ENCODE measurements at regions not wholly inside any gene's neighbourhood (a gene's known extent, or its start where the extent isn't known, plus 50 kb on each side); places are given as distances from the start of the nearest gene placed in this dataset.

DNA sequence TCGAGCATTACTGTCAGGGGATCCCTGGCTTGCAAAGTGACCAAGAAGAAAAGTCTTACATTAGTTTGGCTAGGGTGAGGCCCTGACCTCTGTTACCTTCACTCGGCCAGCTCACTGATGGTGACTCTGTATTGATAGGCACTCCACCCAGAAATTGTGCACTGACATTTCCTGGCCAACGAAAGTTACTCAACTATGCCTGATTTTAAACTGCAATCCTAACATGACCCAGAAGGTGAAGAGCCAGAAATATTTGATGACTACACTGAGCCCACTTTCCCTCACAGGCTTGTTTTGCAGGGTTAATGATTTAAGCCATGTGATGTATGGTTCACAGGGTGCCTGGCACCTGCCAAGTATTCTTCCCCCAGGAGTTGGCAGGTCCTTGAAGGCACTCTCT is 208.2 kb upstream of the MAF start:
- no peak for DNase-seq

DNA sequence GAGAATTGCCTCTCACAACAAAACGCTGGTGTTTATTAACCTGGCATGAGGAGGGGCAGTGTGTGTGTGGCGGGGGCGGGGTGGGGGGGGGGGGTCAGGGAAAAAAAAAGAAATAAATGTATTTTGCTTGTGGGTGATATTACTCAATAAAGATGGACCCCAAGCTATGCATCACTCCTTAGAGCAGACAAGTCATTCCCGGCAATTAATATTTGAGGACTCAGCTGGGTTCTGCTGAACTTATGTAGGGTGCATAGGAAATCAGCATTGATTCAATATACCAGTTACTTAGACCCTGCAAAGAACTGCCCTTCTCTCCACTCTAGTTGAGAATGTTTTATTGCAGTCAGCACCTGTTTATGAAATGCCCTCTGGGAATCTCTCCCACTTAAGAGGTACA is 206.2 kb upstream of the MAF start:
- no peak for DNase-seq

DNA sequence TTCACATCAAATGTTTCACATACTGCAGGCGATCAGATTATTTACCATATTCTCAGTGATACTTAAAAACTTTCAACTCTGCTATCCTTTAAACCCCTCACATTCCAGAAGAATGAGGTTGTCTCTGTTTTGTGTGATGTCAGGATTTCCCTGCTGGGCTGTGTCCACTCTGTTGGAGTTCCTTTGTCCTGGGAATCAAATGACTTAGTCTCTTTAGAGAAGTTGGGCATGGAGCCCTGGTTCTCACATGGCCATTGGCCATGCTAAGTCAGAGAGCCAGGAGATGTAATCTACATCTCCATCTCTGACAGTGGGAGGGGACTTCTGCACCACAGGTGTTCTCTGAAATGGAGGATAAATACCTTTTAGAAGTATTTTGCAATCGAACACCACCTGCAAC is 205.1 kb upstream of the MAF start:
- no peak for DNase-seq

DNA sequence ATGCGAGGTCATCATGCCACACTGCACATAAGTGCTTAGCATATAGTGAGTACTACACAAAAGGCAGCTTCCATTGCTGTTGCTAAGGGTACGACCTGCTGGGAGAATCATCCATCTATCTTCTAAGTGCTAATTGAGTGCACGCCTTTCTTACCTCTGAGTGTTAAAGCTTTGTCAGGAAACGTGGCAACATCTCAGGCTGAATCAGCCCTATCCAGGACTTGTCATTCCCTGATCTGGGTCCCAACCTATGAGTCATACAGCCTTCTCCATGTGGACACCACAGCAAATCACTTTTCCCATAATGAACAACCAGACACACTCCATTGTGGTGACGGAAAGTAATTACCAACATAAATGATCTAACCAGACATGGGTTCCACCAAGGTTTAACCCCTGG is 201.1 kb upstream of the MAF start:
- no peak for DNase-seq

DNA sequence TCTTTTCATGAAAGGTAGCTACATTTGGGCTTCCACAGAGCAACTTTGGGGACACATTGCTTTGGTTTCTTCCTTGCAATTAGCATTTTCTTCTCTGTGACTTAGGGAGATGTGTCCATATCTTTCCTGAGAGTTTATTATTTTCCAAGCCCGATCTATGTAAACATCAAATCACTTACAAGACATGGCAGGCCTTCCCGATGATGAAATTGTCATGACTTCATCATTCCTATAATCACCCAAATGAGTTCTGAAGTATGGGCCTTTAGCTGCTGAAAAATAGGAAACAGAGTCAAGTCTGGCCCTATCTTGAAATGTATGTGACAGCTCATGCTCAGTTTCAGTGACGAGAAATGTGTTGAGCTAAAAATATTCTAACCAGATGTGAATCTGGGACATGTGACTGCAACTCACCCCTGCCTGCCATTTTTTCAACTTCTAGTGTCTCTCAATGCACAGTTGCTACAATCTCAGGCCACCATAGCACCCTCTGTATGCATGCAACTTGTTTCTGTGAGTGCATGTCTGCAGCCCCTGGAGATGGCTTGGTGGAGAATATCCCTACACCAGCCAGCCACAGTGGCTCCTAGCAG is 199.6 kb upstream of the MAF start:
- DNase-seq = no peak

DNA sequence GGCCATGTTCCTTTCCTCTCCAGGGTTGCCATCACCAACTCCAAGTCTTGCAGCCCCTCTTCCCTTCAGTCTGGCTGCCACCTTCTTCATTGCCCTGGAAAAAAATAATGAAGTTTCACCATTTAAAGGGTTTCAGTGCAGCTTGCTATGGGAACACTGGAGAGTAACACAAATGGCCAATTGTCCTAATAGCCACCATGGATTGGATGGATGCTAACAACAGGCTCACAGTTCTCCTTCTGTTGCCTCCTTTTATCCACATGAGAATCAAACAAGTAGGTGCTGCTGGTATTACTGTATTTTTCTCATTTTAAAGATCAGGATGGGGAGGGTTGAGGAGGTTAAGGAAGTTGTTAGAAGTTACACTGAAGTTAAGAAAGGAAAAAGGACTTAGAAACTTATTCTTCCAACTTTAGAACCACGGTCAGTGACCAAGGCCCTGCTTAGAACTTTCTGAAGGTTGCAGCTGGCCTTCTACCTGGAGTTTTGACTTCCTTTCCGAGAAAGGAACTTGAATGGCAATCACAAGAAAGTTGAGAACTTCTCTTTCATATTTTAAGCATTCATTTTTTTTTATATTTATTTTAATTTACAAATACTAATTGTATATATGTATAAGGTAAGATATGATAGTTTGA is 198.0 kb upstream of the MAF start:
- DNase-seq = no peak

DNA sequence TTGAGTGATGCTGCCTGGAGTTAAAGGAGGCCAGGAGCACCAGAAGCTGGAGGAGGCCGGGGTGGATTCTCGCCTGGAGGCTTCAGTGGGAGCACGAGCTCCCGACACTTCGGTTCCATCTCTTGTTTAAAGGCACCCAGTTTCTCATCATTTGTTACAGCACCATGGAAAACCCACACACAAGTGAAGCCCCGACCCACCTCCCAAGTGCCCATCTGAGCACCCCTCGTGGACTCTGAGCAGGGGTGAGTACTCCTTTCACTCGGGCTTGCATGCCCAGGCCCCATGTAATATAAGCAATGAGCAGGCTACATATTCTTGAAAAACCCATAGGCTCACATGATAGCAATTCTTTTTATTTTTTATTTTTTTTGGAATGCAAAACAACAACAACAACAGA is 196.9 kb upstream of the MAF start:
- no peak for DNase-seq

DNA sequence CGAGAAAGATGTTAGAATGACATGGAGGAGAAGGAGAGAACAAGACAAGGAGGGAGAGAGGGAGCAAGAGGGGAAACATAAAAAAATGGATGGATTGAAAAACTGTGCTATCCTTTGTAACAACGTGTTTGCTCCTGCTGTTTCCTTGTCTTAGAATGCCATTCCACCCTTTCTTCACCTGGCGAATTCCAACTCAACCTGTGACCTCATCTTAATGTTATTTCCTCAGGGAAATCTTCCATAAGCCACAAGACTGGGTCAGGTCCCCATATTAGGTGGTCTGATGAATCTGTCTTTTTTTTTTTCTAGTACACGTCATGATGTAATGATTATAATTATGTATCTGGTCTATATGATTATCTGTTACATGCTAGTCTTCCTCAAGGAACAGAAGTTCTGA is 195.0 kb upstream of the MAF start:
- DNase-seq = no peak

DNA sequence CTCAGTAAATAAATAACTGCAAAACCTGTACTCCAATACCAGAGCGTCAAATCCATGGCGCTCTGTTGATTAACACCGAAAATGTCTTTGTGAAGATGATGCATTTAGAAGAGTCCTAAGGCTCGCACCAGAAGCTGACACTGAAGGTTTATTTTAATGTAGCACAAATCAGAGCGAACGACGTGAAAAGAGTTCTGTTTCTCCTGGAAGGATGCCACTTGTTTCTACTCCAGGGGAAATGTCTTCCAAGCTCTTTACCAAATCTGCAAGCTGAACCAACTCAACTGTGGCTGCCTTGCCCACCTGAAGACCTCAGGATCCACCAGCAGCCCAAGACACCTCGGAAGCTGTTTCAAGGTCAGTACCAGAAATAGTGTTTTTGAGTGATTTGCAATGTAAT is 194.4 kb upstream of the MAF start:
- no peak for DNase-seq

DNA sequence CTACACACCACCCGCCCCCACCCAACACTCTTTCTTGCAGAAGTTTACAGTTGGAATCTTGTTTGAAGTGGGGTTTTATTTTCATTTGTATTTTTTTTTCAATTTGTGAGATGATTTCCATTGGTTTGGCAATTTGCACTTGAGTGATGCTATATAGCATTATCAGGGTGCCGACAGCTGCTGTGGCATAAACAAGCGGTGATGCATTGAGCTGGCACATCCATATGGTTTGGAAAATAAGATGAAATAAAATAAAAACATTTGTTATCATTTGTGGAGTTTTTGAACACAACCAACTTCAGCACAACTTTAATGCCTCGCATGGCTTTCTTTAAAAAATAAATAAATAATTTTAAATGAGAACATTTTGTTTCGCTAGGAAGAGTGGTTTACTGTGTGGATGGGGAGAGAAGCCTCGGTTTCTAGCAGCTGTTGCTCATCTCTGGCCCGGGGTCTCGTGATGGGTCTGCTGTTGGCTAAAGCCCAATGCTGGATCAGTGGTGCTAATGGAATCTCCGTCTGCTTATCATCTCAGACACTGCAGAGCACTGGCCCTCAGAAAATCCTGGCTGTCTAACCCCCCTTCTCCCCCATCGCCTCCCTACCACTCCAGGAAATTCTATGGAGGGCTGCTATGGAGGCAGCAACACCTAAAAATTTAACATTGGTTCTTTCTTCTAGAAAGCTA is 192.3 kb upstream of the MAF start:
- DNase-seq = no peak

DNA sequence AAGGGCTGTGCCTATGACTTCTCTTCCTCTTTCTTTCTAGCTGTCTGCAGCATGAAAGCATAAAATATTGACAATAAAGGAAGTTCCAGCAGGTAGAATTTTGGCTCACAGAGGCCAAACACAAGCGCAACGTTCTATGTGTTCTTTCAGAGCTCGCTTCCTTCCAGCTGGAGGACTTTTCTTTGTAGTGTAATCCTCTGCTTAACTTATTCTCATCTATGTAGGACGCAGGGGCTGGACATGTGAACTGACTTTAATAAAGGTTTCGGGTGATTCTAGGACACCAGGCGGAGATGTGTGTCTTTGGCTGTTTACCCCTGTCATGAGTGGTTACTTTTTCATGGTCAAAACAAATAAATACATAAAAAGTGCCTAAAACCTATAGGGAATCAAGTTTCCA is 191.5 kb upstream of the MAF start:
- no peak for DNase-seq

DNA sequence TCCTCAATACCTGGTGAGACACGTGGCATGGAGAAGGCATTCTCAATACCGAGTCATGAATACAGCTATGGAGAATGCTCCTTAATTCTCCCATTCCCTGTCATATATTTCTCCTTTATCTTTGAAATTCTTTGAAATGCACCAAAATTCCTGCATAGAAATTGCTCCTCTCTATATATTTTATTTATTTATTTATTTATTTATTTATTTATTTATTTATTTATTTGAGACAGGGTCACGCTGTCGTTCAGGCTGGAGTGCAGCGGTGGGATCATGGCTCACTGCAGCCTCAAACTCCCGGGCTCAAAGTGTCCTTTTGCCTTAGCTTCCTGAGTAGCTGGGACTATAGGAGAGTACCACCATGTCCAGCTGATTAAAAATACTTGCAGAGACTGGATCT is 190.3 kb upstream of the MAF start:
- DNase-seq = no peak

DNA sequence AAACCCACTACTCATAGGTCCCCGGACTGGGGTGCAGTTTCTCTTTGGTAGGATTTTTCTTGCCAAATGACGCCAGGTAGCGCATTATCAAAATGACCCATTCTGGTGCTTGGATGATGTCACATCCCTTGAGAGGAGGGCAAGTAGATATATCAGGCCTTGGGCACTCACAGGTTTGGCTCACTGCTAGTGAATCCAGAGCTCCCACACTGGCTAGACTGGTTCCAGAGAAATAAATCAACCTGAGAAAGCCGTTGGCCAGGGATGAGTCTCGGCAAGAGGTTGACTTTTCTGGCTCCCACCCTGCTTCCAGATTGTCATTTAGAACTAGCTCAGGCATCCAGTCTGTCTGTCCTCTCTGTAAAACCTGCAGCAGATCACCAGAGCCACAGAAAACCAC is 188.4 kb upstream of the MAF start:
- DNase-seq = no peak

DNA sequence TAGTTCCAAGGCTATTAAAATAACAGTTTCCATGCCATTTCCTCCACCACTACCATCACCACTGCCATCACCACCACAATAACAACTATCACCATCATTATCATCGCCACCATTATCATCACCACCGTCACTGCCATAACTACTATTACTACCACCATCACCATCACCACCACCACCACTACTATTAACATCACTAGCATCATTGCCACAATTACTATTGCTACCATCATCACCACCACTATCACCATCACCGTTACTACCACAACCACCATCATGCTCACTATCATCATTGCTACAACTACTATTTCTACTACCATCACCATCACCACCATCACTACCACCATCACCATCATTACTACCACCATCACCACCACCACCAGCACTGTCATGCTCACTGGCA is 185.9 kb upstream of the MAF start:
- no peak for DNase-seq

DNA sequence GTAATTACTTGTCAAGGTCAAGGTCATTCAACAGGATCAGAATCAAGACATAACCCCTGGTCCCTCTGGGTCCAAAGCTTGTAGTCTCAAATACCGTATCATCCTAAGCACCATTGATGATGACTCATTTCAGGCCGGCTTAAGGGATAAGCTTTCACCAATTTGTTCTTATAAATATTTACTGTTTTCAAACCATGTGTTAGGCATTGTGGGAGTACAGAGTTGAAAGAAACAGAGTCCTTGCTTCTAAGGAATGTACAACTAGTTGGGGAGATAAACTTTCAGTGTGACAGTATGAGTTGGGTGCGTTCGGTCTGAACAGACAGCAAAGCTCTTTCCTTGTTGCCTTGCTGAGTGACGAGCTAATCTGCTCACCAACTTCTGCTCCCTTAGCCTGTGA is 183.5 kb upstream of the MAF start:
- no peak for DNase-seq

DNA sequence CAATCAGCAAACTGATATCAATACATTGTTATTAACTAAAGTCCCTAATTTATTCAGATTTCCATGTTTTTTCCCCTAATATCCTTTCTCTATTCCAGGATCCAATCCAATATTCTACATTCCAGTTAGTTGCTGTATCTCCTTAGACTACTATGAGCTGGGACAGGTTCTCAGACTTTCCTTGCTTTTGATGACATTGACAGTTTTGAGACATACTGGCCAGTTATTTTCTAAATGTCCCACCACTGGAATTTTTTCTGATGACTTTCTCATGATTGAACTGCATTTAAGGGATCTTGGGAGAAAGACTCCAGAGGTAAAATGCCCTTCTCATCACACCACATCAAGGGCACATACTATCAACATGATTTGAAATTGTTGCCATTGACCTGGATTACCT is 177.1 kb upstream of the MAF start:
- DNase-seq = no peak

DNA sequence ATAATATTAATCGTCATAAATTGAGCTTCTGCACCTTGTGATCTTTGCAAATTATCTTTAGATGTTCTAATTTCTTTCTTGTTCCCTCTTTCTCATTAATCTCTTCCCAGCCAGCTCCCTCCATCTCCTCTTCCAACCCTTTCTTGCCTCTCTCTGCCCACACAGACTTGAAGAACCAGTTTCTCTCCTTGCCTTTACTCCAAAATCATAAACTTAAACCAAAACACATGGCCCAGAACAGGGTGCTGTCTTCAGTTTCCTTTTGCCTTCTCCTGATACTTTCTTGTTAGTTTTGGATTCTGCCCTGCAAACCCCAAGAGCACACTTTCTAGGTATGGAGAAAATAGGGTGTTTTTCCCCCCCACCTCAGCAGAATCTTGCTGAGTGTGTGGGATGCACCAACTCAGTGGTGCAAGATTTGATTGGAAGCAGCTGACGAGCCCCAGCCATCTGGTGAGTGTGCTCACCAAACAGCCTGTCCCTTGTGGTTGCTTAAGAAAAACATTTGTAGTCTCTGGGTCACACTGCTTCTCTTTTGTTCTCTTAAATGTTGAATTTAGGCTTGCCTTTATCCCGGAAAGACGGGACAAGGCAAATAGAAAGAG is 175.8 kb upstream of the MAF start:
- no peak for DNase-seq

DNA sequence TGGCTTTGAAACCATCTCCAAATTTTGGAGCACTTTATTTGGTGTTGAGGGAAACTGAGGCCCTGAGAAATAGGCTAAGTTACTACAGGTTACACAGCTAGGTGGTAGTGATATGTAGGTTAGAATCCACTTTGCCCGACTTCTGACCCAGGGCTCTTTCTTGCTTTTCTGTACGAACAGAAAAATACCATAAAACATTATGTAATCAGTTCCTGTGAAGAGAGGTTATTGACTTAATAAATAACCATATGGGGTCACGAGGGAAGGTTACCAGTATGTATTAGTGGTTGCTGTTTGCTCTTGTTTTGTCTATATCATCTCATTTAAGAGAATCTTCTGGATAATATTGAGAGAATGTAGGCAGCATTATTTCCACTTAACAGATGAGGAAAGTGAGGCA is 172.2 kb upstream of the MAF start:
- no peak for DNase-seq

DNA sequence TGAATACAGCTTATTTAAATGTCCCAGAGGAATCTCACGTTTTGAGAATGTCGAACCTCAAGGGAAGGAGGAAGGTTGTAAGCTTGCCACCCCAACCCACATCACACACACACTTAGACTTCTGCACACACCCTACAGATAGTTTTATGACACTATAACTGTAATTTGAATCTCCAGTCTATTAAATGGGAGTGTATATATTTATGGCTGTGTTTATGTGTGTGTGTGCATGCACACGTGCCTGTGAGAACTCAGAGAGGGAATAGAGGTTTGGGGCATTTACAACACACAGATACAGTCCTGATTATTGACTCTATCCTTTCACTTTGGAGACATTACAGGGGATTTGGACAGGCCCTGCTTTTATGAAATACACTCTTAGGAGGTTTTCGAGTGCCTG is 171.5 kb upstream of the MAF start:
- no peak for DNase-seq

DNA sequence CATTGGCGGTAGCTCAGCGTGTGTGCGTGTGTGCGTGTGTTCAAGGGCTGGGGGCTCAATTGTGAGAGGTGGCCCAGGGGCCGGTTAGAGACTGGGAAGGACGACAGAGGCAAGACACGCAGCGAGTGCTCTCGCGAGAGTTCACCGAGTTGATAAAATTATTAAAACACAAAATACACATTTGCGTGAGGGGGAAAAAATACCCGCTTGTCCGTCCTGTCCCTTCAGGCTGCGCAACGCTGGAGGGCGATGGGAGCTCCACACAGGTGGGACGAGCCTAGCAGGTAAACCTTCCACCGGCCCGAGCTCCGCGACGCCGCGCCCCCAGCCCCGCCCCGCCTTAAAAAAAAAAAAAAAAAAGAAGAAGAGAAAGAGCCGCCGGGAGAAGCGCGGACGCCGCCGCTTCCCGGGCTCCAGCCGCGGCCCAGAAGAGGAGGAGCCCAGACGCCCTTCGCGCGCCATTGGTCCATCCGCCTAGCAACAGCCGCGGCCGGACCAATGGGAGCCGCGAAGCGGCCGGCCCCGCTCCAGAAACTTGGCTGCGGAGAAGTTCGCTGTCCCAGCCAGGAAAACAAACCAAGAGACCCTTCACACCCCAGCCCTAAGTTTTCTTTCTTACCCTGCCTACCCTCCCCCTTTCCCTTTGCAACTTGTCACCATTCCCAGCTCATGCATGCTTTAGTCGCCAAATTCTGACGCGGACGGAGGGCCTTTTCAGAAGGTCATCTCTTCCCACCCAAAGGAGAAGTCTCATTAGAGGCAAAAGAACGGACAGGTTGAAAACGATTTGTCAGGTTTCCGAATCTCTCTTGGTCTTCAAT is 169.9 kb upstream of the MAF start:
- peak; percentile 75 for DNase-seq

DNA sequence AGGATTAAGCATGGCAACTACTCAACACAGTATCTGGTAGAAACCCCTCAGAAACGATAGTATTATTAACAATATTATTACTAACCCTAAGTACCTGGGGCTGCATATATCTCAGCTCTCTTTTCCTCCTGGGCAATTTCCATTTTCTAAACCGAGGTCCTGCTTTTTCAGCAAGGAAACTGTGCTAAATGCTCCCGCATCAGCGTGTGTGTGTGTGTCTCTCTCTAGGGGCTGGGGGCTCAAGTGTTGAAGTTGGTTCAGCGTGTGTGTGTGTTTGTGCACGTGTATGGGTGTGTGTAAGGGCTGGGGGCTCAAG is 169.3 kb upstream of the MAF start:
- no peak for DNase-seq

DNA sequence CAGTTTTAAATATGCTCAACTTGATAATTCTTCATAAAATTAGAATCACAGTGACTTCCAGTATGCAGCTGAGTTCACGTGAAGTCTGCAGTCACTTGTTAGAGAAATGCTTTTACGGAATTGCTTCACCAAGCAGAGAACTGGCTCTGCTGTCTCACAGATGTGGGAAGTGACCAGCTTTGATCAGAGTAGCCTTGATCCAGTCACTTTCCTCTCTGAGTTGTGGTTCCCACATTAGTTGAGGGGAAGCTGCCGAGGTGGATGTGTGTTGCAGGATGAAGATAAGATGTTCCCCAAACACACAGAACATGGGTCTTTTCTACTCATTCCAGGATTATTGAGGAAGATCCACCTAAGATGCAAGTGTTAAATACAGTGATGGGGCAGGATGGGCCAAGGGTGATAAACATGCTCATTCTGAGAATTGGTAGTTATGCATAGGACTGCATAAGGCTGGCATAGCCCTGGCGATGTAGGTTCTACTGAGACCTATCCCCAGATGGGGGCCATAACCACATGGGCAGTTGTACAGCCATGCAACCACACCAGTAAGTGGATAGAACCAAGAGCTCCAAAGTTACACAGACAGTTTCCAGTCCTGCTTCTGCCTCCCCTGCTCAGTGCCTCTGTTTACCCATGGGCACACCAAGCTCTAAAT is 168.9 kb upstream of the MAF start:
- DNase-seq = no peak

DNA sequence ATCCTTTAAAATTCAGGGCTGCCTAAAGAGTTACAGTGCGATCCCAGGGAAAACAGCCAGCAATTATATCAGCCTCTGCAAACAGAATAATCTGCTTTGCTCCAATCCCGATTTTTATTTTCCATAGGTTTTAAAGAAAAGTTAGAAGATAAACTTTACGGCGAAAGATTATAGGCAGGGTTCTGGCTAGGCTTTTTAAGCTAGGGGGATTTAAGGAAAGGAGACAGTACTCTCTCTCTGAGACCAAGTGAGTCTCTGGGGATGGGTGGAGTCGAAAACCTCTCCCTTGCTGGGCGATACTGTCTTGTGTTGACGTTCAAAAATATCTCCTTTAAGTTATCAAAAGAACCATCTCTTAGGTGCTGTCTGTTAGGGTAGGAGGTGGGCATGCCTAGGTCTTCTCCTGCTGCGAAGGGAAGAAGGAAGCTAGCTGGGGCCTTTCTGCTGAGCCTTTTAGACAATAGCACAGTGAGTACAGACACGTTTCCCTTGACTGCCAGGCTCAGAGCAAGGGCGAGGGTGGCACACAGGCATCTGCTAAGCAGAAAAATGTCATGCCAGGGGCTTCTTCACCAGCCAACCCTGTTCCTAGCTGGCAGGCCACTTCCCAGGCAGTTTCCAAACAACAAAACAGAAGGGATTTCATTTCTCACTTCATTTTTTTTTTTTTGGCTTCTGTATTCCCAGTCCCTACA is 167.9 kb upstream of the MAF start:
- DNase-seq = no peak
